GM12872 (cell line): ENCODE measurements at regions not wholly inside any gene's neighbourhood (a gene's known extent, or its start where the extent isn't known, plus 50 kb on each side); places are given as distances from the start of the nearest gene placed in this dataset.

ENCODE experiments used
- TF ChIP-seq, protein P1 (sequence below): IDR thresholded peaks from 3 replicates; pipeline ENCODE4 v1.5.1; 2011; ENCODE audit warnings: low read depth, mild to moderate bottlenecking, low read length, moderate library complexity; ENCODE audit not compliant: insufficient read depth

DNA sequence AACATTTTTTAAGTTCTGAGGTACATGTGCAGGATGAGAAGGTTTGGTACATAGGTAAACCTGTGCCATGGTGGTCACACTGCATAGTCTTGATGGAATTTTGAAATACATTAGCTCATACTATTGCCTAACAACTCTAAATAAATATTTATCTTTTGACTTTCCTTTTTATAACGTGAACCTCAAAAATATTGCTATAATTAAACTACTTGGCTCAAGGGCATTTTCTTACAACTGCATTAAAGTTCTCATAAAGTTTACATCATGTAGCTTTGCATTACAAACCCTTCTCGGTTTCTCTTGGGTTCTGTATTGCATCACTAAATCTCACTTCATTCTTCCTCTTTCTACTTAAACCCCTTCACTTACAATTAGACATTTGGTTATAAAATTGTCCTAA is 636.0 kb upstream of the PTCHD4 start:
- TF ChIP-seq, protein P1, sequence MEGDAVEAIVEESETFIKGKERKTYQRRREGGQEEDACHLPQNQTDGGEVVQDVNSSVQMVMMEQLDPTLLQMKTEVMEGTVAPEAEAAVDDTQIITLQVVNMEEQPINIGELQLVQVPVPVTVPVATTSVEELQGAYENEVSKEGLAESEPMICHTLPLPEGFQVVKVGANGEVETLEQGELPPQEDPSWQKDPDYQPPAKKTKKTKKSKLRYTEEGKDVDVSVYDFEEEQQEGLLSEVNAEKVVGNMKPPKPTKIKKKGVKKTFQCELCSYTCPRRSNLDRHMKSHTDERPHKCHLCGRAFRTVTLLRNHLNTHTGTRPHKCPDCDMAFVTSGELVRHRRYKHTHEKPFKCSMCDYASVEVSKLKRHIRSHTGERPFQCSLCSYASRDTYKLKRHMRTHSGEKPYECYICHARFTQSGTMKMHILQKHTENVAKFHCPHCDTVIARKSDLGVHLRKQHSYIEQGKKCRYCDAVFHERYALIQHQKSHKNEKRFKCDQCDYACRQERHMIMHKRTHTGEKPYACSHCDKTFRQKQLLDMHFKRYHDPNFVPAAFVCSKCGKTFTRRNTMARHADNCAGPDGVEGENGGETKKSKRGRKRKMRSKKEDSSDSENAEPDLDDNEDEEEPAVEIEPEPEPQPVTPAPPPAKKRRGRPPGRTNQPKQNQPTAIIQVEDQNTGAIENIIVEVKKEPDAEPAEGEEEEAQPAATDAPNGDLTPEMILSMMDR = no peak

DNA sequence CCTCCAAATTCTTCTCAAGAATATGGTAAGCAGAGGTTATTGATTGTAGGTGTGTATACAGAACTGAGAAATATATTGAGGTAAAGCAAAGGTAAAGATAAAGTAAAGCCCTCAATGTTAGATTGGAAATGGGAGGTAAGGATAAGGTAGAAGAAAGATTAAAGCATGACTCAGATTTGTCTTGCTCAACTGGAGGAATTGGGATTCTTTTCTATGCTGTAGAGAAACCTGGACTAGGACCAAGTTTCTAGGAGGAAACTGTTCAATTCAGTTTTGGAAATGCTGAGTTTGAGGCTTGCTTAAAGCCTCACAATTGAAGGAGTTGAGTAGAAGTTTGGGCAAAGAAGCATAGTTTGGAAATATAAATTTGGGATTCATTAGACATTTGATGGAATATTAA is 634.0 kb upstream of the PTCHD4 start:
- TF ChIP-seq, protein P1 = no peak

DNA sequence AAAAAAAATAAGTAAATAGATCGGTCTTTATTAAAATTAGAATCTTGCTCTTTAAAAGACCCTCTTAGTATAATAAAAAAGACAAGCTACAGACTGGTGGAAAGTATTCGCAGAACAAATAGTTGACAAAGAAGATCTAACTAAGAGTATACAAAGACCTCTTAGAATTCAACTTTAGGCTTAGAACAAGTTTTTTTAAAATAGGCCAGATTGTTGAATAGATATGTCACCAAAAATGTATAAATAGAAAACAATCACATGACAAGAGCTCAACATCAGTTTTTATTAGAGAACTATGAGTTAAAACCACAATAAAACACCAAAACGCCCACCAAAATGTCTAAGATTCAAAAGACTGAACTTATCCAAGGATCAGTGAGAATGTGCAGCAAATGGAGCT is 632.7 kb upstream of the PTCHD4 start:
- TF ChIP-seq, protein P1 = no peak

GRCh38 chr6:48736501-48737206 is 625.7 kb upstream of the PTCHD4 start:
- TF ChIP-seq, protein P1 = no peak

- TF ChIP-seq, protein P1 = no peak
These were observed 624.8 kb upstream of the PTCHD4 start for GRCh38 chr6:48735846-48736245.

GRCh38 chr6:48733581-48733980 is 622.6 kb upstream of the PTCHD4 start:
- TF ChIP-seq, protein P1 = no peak

DNA sequence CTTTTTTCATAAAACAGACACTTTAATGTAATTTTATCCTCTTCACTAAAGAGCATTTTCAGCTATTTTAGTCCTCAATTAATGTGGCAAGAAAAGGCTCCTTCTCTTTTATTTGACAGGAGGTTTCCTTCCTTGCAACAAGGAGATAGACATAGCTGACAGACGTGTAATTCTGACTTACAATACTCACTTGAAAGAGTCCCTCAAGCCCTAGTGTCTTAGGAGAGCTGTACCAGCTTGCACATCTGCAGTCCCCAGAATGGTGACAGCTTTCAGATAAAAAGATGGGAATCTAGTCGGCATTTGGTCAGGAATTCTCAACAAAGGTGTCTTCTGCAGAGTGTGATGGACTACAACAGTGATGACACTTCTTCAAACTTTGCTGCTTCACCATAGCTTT is 603.7 kb upstream of the PTCHD4 start:
- TF ChIP-seq, protein P1 = no peak
